H9 (cell line): ENCODE measurements at regions not wholly inside any gene's neighbourhood (a gene's known extent, or its start where the extent isn't known, plus 50 kb on each side); places are given as distances from the start of the nearest gene placed in this dataset.

Source experiments
- DNase-seq: peaks from one replicate; pipeline ENCODE4 v3.0.0-alpha.2; 2017
- H2AFZ ChIP-seq: one replicate; pipeline ENCODE4 v1.6.1; 2013; ENCODE audit warnings: mild to moderate bottlenecking, low read length, control low read depth, moderate library complexity
- H2AK5ac ChIP-seq: 2 replicates; pipeline ENCODE4 v1.6.1; 2013; ENCODE audit warnings: low read length, control low read depth, mixed read lengths; ENCODE audit not compliant: insufficient read length
- H2BK120ac ChIP-seq: one replicate; pipeline ENCODE4 v1.6.1; 2013; ENCODE audit warnings: low read depth, mild to moderate bottlenecking, low read length, control low read depth, inconsistent platforms; ENCODE audit not compliant: poor library complexity, severe bottlenecking
- H2BK12ac ChIP-seq: 2 replicates; pipeline ENCODE4 v1.6.1; 2013; ENCODE audit warnings: low read length, control low read depth, mixed read lengths, low read depth; ENCODE audit not compliant: insufficient read length
- H2BK15ac ChIP-seq: 2 replicates; pipeline ENCODE4 v1.6.1; 2013; ENCODE audit warnings: low read depth, low read length, control low read depth
- H2BK20ac ChIP-seq: one replicate; pipeline ENCODE4 v1.6.1; 2013; ENCODE audit warnings: low read depth, mild to moderate bottlenecking, low read length, control low read depth, inconsistent platforms; ENCODE audit not compliant: poor library complexity, severe bottlenecking
- H2BK5ac ChIP-seq: 2 replicates; pipeline ENCODE4 v1.6.1; 2013; ENCODE audit warnings: low read length, control low read depth, mixed read lengths; ENCODE audit not compliant: insufficient read length
- H3K14ac ChIP-seq: 2 replicates; pipeline ENCODE4 v1.6.1; 2013; ENCODE audit warnings: low read length, control low read depth; ENCODE audit not compliant: insufficient read depth
- H3K18ac ChIP-seq: 2 replicates; pipeline ENCODE4 v1.6.1; 2013; ENCODE audit warnings: low read depth, mild to moderate bottlenecking, mixed read lengths, low read length, control low read depth; ENCODE audit not compliant: insufficient read length
- H3K23ac ChIP-seq: 2 replicates; pipeline ENCODE4 v1.6.1; 2013; ENCODE audit warnings: low read length, control low read depth, mixed read lengths, low read depth; ENCODE audit not compliant: insufficient read length
- H3K23me2 ChIP-seq: 2 replicates; pipeline ENCODE4 v1.6.1; 2013; ENCODE audit warnings: low read depth, mild to moderate bottlenecking, mixed read lengths, low read length, control low read depth; ENCODE audit not compliant: insufficient read length, poor library complexity, severe bottlenecking
- H3K27ac ChIP-seq: 2 replicates; pipeline ENCODE4 v1.5.1; 2013; ENCODE audit warnings: low read length, control low read depth, mixed read lengths, low read depth; ENCODE audit not compliant: insufficient read length
- H3K27me3 ChIP-seq: 2 replicates; pipeline ENCODE4 v1.6.1; 2013; ENCODE audit warnings: low read length, control low read depth, inconsistent platforms; ENCODE audit not compliant: insufficient read depth
- H3K4ac ChIP-seq: 2 replicates; pipeline ENCODE4 v1.6.1; 2013; ENCODE audit warnings: low read depth, mild to moderate bottlenecking, control low read depth, inconsistent platforms, low read length, moderate library complexity
- H3K4me1 ChIP-seq: 2 replicates; pipeline ENCODE4 v1.6.1; 2013; ENCODE audit warnings: low read length, control low read depth, inconsistent platforms; ENCODE audit not compliant: insufficient read depth
- H3K4me2 ChIP-seq: 2 replicates; pipeline ENCODE4 v1.6.1; 2013; ENCODE audit warnings: low read length, control low read depth, mixed read lengths; ENCODE audit not compliant: insufficient read length, insufficient read depth
- H3K56ac ChIP-seq: 2 replicates; pipeline ENCODE4 v1.6.1; 2013; ENCODE audit warnings: low read depth, mild to moderate bottlenecking, mixed read lengths, low read length, control low read depth; ENCODE audit not compliant: insufficient read length
- H3K79me1 ChIP-seq: 2 replicates; pipeline ENCODE4 v1.6.1; 2013; ENCODE audit warnings: low read depth, mild to moderate bottlenecking, moderate library complexity, low read length, control low read depth, inconsistent platforms; ENCODE audit not compliant: insufficient read depth, poor library complexity, severe bottlenecking
- H3K79me2 ChIP-seq: 2 replicates; pipeline ENCODE4 v1.6.1; 2013; ENCODE audit warnings: low read length, control low read depth, inconsistent platforms; ENCODE audit not compliant: insufficient read depth
- H3K9ac ChIP-seq: 2 replicates; pipeline ENCODE4 v1.6.1; 2013; ENCODE audit warnings: low read length, control low read depth, mixed read lengths; ENCODE audit not compliant: insufficient read length; ENCODE audit errors: extremely low read depth
- H3K9me3 ChIP-seq: one replicate; pipeline ENCODE4 v1.6.1; 2013; ENCODE audit warnings: low read depth, low read length, inconsistent platforms; ENCODE audit not compliant: control insufficient read depth
- H3T11ph ChIP-seq: one replicate; pipeline ENCODE4 v1.6.1; 2013; ENCODE audit warnings: mild to moderate bottlenecking, low read length, control low read depth, inconsistent platforms
- H4K20me1 ChIP-seq: one replicate; pipeline ENCODE4 v1.6.1; 2013; ENCODE audit not compliant: control insufficient read depth, insufficient read length, insufficient read depth
- H4K5ac ChIP-seq: 2 replicates; pipeline ENCODE4 v1.6.1; 2013; ENCODE audit warnings: low read depth, mild to moderate bottlenecking, mixed read lengths, low read length, control low read depth; ENCODE audit not compliant: insufficient read length
- H4K8ac ChIP-seq: replicated peaks from 2 replicates; pipeline ENCODE4 v1.6.1; 2013; ENCODE audit warnings: low read length, control low read depth, mixed read lengths, low read depth; ENCODE audit not compliant: insufficient read length
- H4K91ac ChIP-seq: 2 replicates; pipeline ENCODE4 v1.6.1; 2013; ENCODE audit warnings: low read depth, mild to moderate bottlenecking, moderate library complexity, mixed read lengths, low read length, control low read depth; ENCODE audit not compliant: insufficient read length
- H3K27ac Mint-ChIP-seq, 3 experiments: 2 replicates in 2 of 3; 3 replicates in 1 of 3; pipeline ENCODE4 v1.8.0; 2020 to 2021; ENCODE audit warnings: mixed read lengths in 3 of 3, mild to moderate bottlenecking in 1 of 3, moderate library complexity in 1 of 3
- H3K27me3 Mint-ChIP-seq: 2 replicates; pipeline ENCODE4 v1.8.0; 2021; ENCODE audit warnings: low read depth, mild to moderate bottlenecking, moderate library complexity, mixed read lengths
- H3K36me3 Mint-ChIP-seq, 3 experiments: 2 replicates in 2 of 3; 3 replicates in 1 of 3; pipeline ENCODE4 v1.8.0; 2020 to 2021; ENCODE audit warnings: low read depth in 3 of 3, mixed read lengths in 3 of 3; ENCODE audit not compliant: insufficient read depth in 1 of 3
- H3K4me1 Mint-ChIP-seq, 2 experiments: 2 replicates each; pipeline ENCODE4 v1.8.0; 2020; ENCODE audit warnings: mixed read lengths in 2 of 2
- H3K4me3 Mint-ChIP-seq, 2 experiments: 2 replicates in 1 of 2; 3 replicates in 1 of 2; pipeline ENCODE4 v1.8.0; 2020 to 2021; ENCODE audit warnings: mild to moderate bottlenecking in 2 of 2, mixed read lengths in 2 of 2, moderate library complexity in 1 of 2
- H3K9me3 Mint-ChIP-seq, 2 experiments: 2 replicates in 1 of 2; 3 replicates in 1 of 2; pipeline ENCODE4 v1.8.0; 2020; ENCODE audit warnings: mild to moderate bottlenecking in 2 of 2, mixed read lengths in 2 of 2, moderate library complexity in 1 of 2
- WGBS: extraction: QIAGEN DNeasy Blood & Tissue Kit; methylation state at CpG from one replicate; pipeline ENCODE4 v1.1.7; 2013; ENCODE audit warnings: missing lambda C conversion rate, low lambda C conversion rate, mixed read lengths; ENCODE audit not compliant: insufficient read length; ENCODE audit errors: extremely low coverage; 5-methylcytosine and 5-hydroxymethylcytosine counted together
- TF ChIP-seq, protein P1 (sequence below): fragments of 200-600 bp; sonication (generic); conservative IDR thresholded peaks from 3 replicates; pipeline ENCODE4 v1.8.0; 2021; ENCODE audit warnings: antibody characterized with exemption, mild to moderate bottlenecking

DNA sequence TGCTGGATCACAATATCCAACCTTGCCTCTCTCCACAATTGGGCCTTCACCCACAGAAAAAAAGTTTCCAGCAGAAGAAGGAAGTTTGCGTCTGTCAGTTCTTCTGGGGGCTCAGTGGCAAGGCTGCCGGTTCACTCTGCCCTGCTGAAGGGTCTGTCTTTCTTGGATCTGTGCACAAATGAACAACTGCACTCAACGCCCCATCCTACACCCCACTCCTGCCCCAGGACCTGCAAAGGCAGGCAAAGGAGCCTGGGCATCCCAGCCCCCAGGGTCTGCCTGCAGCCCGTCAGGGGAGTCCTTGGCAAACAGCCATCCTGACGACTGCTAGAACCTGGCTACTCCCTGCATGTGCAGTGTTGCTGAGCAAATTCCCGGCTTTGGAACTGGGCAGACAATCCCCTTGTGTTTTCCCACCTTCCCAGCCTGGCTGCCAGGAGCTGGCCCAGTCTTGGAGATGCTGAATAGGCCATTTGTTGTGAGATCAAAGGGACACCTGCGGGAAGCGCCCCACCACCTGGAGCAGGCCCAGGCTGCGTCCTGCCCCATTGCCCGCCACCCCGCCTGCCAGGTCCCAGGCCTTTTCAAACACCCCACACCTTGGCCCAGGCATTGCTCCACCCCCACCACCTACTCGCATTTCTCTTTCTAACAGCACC lies 311.9 kb downstream of the BCL11B start:
- H3K36me3 Mint-ChIP-seq = no peaks in the 10 kb centered on the region
- no peaks in the 10 kb centered on the region for H3K79me1 ChIP-seq

More for the DNA sequence above, 311.9 kb downstream of the BCL11B start:
- peaks cover 4% of the 10 kb centered on the region for H3K27me3 Mint-ChIP-seq
- H4K8ac ChIP-seq = no peak overlapping the region
- H2BK20ac ChIP-seq = no peak overlapping the region
- H3K4ac ChIP-seq = no peak overlapping the region
- H2BK5ac ChIP-seq = no peak overlapping the region
- no peaks in the 10 kb centered on the region for H3K9me3 ChIP-seq
- DNase-seq = peak; percentile 39
- H3K79me2 ChIP-seq = no peaks in the 10 kb centered on the region
- H3T11ph ChIP-seq = no peak overlapping the region
- H3K4me1 Mint-ChIP-seq = peaks cover 16 to 20% of the 10 kb centered on the region in 2 experiments
- no peak overlapping the region for H3K18ac ChIP-seq
- H3K27me3 ChIP-seq = no peaks in the 10 kb centered on the region
- H2BK15ac ChIP-seq = no peak overlapping the region
- H4K5ac ChIP-seq = no peak overlapping the region
- H3K23ac ChIP-seq = no peak overlapping the region
- no peak overlapping the region for H2AK5ac ChIP-seq
- H3K23me2 ChIP-seq = no peaks in the 10 kb centered on the region
- H3K9me3 Mint-ChIP-seq = no peaks in the 10 kb centered on the region
- H3K27ac ChIP-seq = no peak overlapping the region
- no CpG with 5 or more reads among the region's 12 CpGs for WGBS
- no peak overlapping the region for H3K14ac ChIP-seq
- H4K91ac ChIP-seq = no peak overlapping the region
- H2BK12ac ChIP-seq = no peak overlapping the region
- H4K20me1 ChIP-seq = no peaks in the 10 kb centered on the region
- 0 out of 7 replicates have a peak overlapping the region, but pooled peaks of 1 of the 3 experiments have one; percentile 75 for H3K27ac Mint-ChIP-seq
- H2BK120ac ChIP-seq = no peak overlapping the region
- TF ChIP-seq, protein P1, sequence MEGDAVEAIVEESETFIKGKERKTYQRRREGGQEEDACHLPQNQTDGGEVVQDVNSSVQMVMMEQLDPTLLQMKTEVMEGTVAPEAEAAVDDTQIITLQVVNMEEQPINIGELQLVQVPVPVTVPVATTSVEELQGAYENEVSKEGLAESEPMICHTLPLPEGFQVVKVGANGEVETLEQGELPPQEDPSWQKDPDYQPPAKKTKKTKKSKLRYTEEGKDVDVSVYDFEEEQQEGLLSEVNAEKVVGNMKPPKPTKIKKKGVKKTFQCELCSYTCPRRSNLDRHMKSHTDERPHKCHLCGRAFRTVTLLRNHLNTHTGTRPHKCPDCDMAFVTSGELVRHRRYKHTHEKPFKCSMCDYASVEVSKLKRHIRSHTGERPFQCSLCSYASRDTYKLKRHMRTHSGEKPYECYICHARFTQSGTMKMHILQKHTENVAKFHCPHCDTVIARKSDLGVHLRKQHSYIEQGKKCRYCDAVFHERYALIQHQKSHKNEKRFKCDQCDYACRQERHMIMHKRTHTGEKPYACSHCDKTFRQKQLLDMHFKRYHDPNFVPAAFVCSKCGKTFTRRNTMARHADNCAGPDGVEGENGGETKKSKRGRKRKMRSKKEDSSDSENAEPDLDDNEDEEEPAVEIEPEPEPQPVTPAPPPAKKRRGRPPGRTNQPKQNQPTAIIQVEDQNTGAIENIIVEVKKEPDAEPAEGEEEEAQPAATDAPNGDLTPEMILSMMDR = no peak
- H3K56ac ChIP-seq = no peak overlapping the region
- H2AFZ ChIP-seq = no peak overlapping the region
- H3K9ac ChIP-seq = no peak overlapping the region
- H3K4me1 ChIP-seq = no peaks in the 10 kb centered on the region
- H3K4me3 Mint-ChIP-seq = no peak overlapping the region
- H3K4me2 ChIP-seq = no peak overlapping the region
